ENCODE measurements at regions not wholly inside any gene's neighbourhood (a gene's known extent, or its start where the extent isn't known, plus 50 kb on each side); places are given as distances from the start of the nearest gene placed in this dataset.

- no peak for TF ChIP-seq POLR2AphosphoS5 (IDR thresholded peaks at IDR 0.05; ENCODE audit: insufficient read depth in 1 of 2, low read depth in 1 of 2)
- TF ChIP-seq CTCF (IDR thresholded peaks at IDR 0.05), result no peak
Measured at GRCh38 chr2:22481486-22482259, 903.3 kb upstream of the KLHL29 start.

All from vagina (tissue), 2 donors.